H1 (cell line): ENCODE measurements at regions not wholly inside any gene's neighbourhood (a gene's known extent, or its start where the extent isn't known, plus 50 kb on each side); places are given as distances from the start of the nearest gene placed in this dataset.

Source experiments
- CTCF ChIA-PET: fragments of 300-600 bp; sonication (Branson Sonifier 250); formaldehyde crosslinking; loops from one replicate; lab custom pipeline; 2021; ENCODE audit not compliant: partially characterized antibody; lab: Charles Lee
- POLR2A ChIA-PET: fragments of 300-600 bp; sonication (Branson Sonifier 250); formaldehyde crosslinking; loops from one replicate; lab custom pipeline; 2021; ENCODE audit warnings: inconsistent platforms; ENCODE audit not compliant: partially characterized antibody; lab: Charles Lee
- DNase-seq, 2 experiments: peaks; one replicate each; pipeline versions ENCODE4 v3.0.0 to v3.0.0-alpha.2; 2010 to 2022; ENCODE audit warnings: low spot score in 2 of 2, low read depth in 1 of 2, mixed read lengths in 1 of 2
- FAIRE-seq: peaks from 2 replicates; lab custom pipeline; 2011; peaks lifted over from hg19 to GRCh38; lab: Jason Lieb, UNC
- H2AFZ ChIP-seq: 2 replicates; pipeline ENCODE4 v1.8.1; 2012; ENCODE audit warnings: low read length, inconsistent platforms
- H2AK5ac ChIP-seq: 2 replicates; pipeline ENCODE4 v1.6.1; 2013; ENCODE audit warnings: low read depth, low read length
- H2BK120ac ChIP-seq: replicated peaks from 2 replicates; pipeline ENCODE3; 2013; ENCODE audit warnings: low read depth, low read length, inconsistent platforms
- H2BK12ac ChIP-seq: 2 replicates; pipeline ENCODE4 v1.6.1; 2013; ENCODE audit warnings: low read depth, low read length
- H2BK15ac ChIP-seq: 2 replicates; pipeline ENCODE4 v1.6.1; 2013; ENCODE audit warnings: low read length
- H2BK20ac ChIP-seq: 2 replicates; pipeline ENCODE4 v1.6.1; 2013; ENCODE audit warnings: low read length
- H2BK5ac ChIP-seq: 2 replicates; pipeline ENCODE4 v1.6.1; 2013; ENCODE audit warnings: low read depth, low read length
- H3K14ac ChIP-seq: 2 replicates; pipeline ENCODE4 v1.6.1; 2013; ENCODE audit warnings: inconsistent platforms; ENCODE audit not compliant: insufficient read length
- H3K18ac ChIP-seq: 2 replicates; pipeline ENCODE4 v1.6.1; 2013; ENCODE audit warnings: low read length; ENCODE audit errors: extremely low read depth
- H3K23ac ChIP-seq: 2 replicates; pipeline ENCODE4 v1.6.1; 2013; ENCODE audit warnings: inconsistent platforms; ENCODE audit not compliant: insufficient read length
- H3K23me2 ChIP-seq: 2 replicates; pipeline ENCODE4 v1.6.1; 2013; ENCODE audit warnings: low read depth, low read length
- H3K27ac ChIP-seq: 2 replicates; pipeline ENCODE4 v1.6.1; 2011; ENCODE audit warnings: low read depth, low read length, inconsistent platforms
- H3K27me3 ChIP-seq, 4 experiments: replicated peaks in 1 of 4; 1 replicate in 1 of 4; 2 replicates in 3 of 4; pipeline versions ENCODE4 v1.6.1 to v1.8.1; 2011 to 2013; ENCODE audit warnings: low read length in 3 of 4, mild to moderate bottlenecking in 3 of 4, inconsistent platforms in 2 of 4, mixed read lengths in 2 of 4, moderate library complexity in 1 of 4; ENCODE audit not compliant: control insufficient read depth in 3 of 4, insufficient read depth in 3 of 4; ENCODE audit errors: extremely low read depth in 1 of 4
- H3K36me3 ChIP-seq, 4 experiments: 2 replicates each; pipeline versions ENCODE4 v1.6.1 to v1.8.1; 2011 to 2013; ENCODE audit warnings: mild to moderate bottlenecking in 4 of 4, low read length in 3 of 4, moderate library complexity in 2 of 4, control low read depth in 1 of 4, inconsistent platforms in 1 of 4; ENCODE audit not compliant: insufficient read depth in 4 of 4, control insufficient read depth in 2 of 4
- H3K4ac ChIP-seq: replicated peaks from 2 replicates; pipeline ENCODE3; 2013; ENCODE audit warnings: low read length, low read depth, mixed read lengths, inconsistent platforms; ENCODE audit not compliant: insufficient read length
- H3K4me1 ChIP-seq, 4 experiments: replicated peaks in 1 of 4; 1 replicate in 1 of 4; 2 replicates in 3 of 4; pipeline versions ENCODE4 v1.6.1 to v1.8.1; 2011 to 2013; ENCODE audit warnings: low read length in 3 of 4, inconsistent platforms in 2 of 4, mixed read lengths in 1 of 4; ENCODE audit not compliant: insufficient read depth in 4 of 4, control insufficient read depth in 3 of 4
- H3K4me2 ChIP-seq, 2 experiments: 2 replicates each; pipeline versions ENCODE4 v1.6.1 to v1.8.1; 2011 to 2013; ENCODE audit warnings: low read depth in 2 of 2, low read length in 2 of 2, control low read depth in 1 of 2, inconsistent platforms in 1 of 2, mild to moderate bottlenecking in 1 of 2; ENCODE audit not compliant: insufficient read depth in 1 of 2
- H3K4me3 ChIP-seq, 4 experiments: fragments of 200-600, 300-600 bp in 1 of 4; sonication (generic), shearing (Covaris generic), sonication (Bioruptor Twin) in 1 of 4; 2 replicates each; pipeline versions ENCODE4 v1.5.1 to v1.8.1; 2011 to 2016; ENCODE audit warnings: low read length in 4 of 4, low read depth in 3 of 4, control low read depth in 2 of 4, inconsistent platforms in 2 of 4, mild to moderate bottlenecking in 2 of 4, mixed read lengths in 1 of 4, moderate library complexity in 1 of 4; ENCODE audit not compliant: insufficient read depth in 2 of 4; ENCODE audit errors: extremely low read depth in 1 of 4
- H3K56ac ChIP-seq: replicated peaks from 2 replicates; pipeline ENCODE3; 2013; ENCODE audit warnings: low read depth, mild to moderate bottlenecking, mixed read lengths, low read length, inconsistent platforms; ENCODE audit not compliant: insufficient read length
- H3K79me1 ChIP-seq: 2 replicates; pipeline ENCODE4 v1.6.1; 2013; ENCODE audit warnings: low read depth, low read length, control low read depth
- H3K79me2 ChIP-seq, 2 experiments: 2 replicates each; pipeline versions ENCODE4 v1.6.1 to v1.8.1; 2012 to 2013; ENCODE audit warnings: low read length in 2 of 2, mild to moderate bottlenecking in 2 of 2, inconsistent platforms in 1 of 2; ENCODE audit not compliant: insufficient read depth in 2 of 2, control insufficient read depth in 1 of 2
- H3K9ac ChIP-seq, 4 experiments: replicated peaks in 1 of 4; 1 replicate in 1 of 4; 2 replicates in 3 of 4; pipeline versions ENCODE4 v1.6.1 to v1.8.1; 2011 to 2013; ENCODE audit warnings: low read depth in 3 of 4, low read length in 3 of 4, control low read depth in 2 of 4, mild to moderate bottlenecking in 2 of 4, moderate library complexity in 2 of 4, inconsistent platforms in 1 of 4; ENCODE audit errors: extremely low read depth in 1 of 4
- H3K9me3 ChIP-seq, 2 experiments: 2 replicates each; pipeline versions ENCODE4 v1.6.1 to v1.8.1; 2012 to 2013; ENCODE audit warnings: mild to moderate bottlenecking in 2 of 2, moderate library complexity in 2 of 2, control low read depth in 1 of 2, inconsistent platforms in 1 of 2, low read depth in 1 of 2, low read length in 1 of 2, mixed read lengths in 1 of 2; ENCODE audit not compliant: insufficient read depth in 2 of 2
- H4K20me1 ChIP-seq, 2 experiments: replicated peaks in 1 of 2; 2 replicates each; pipeline versions ENCODE3 to v1.8.1; 2011 to 2013; ENCODE audit warnings: inconsistent platforms in 2 of 2, low read length in 2 of 2, mild to moderate bottlenecking in 1 of 2; ENCODE audit not compliant: insufficient read depth in 2 of 2, control insufficient read depth in 1 of 2
- H4K5ac ChIP-seq: 2 replicates; pipeline ENCODE4 v1.6.1; 2013; ENCODE audit warnings: low read length, low read depth, mixed read lengths, inconsistent platforms; ENCODE audit not compliant: insufficient read length
- H4K8ac ChIP-seq: 2 replicates; pipeline ENCODE4 v1.8.0; 2013; ENCODE audit warnings: mild to moderate bottlenecking, moderate library complexity, low read length, inconsistent platforms; ENCODE audit not compliant: insufficient read depth; ENCODE audit errors: extremely low read depth
- H4K91ac ChIP-seq: replicated peaks from 2 replicates; pipeline ENCODE3; 2013; ENCODE audit warnings: low read length, mixed read lengths, inconsistent platforms; ENCODE audit not compliant: insufficient read length
- CBX8 ChIP-seq: fragments of 300-800, 300-1000 bp; sonication (generic); IDR thresholded peaks from 2 replicates; pipeline ENCODE4 v1.7.1; 2016; ENCODE audit warnings: low read depth, low read length, borderline replicate concordance
- MAFK ChIP-seq: IDR thresholded peaks from 2 replicates; pipeline ENCODE4 v1.6.1; 2012; ENCODE audit warnings: low read depth, mild to moderate bottlenecking, improper control_type of control experiment, low read length
- WGBS, 2 experiments: shearing (Covaris generic) in 1 of 2; methylation state at CpG; one replicate each; pipeline versions ENCODE4 v1.1.6 to v1.1.7; 2013 to 2015; ENCODE audit warnings: low lambda C conversion rate in 2 of 2, mixed read lengths in 2 of 2, inconsistent platforms in 1 of 2, low coverage in 1 of 2, missing lambda C conversion rate in 1 of 2; ENCODE audit not compliant: insufficient replicate concordance in 2 of 2, insufficient coverage in 1 of 2, insufficient read length in 1 of 2; ENCODE audit errors: extremely low coverage in 1 of 2, missing lambda C conversion rate in 1 of 2; 5-methylcytosine and 5-hydroxymethylcytosine counted together

DNA sequence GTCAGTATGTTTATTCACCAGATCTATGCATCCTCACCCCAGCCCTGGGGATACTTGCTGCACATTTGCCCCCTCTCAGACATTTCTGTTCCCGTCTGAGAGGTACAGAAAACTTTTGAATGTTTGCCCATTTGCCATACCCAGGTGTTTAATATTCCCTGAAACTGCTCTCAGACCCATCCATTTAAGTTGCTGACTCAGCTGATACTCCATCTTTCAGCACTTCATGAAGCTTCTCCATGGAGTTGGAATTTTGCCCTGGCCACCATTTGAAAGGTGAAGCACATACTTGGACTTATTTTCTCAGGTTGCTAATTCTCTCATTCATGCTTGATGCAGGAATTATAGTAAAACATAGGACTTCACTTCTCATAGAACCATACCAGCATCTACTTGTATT lies 203.9 kb upstream of the OR13F1 start:
- ChIA-PET CTCF (no interaction called here), POLR2A (no interaction called here)
- H2BK15ac ChIP-seq: no peak overlapping the region
- no peak overlapping the region for H2AFZ ChIP-seq
- peaks cover 0 to 3% (median 0%) of the 10 kb centered on the region in 4 experiments; a peak in 1 of 7 replicates for H3K4me1 ChIP-seq
- H3K27ac ChIP-seq: no peak overlapping the region
- no peak overlapping the region for H2BK12ac ChIP-seq
- H3K14ac ChIP-seq: no peak overlapping the region
- H4K91ac ChIP-seq: no peak overlapping the region
- no peaks in the 10 kb centered on the region for H3K36me3 ChIP-seq
- H3K23ac ChIP-seq: no peak overlapping the region
- H2BK120ac ChIP-seq: no peak overlapping the region
- H3K18ac ChIP-seq: no peak overlapping the region
- no peaks in the 10 kb centered on the region for H3K23me2 ChIP-seq
- H3K79me2 ChIP-seq: no peaks in the 10 kb centered on the region
- no peak overlapping the region for H3K4me2 ChIP-seq
- no peak overlapping the region for H3K4ac ChIP-seq
- H3K56ac ChIP-seq: no peak overlapping the region
- H2BK5ac ChIP-seq: no peak overlapping the region
- no peaks in the 10 kb centered on the region for H4K20me1 ChIP-seq
- H4K5ac ChIP-seq: no peak overlapping the region
- H2AK5ac ChIP-seq: no peak overlapping the region
- FAIRE-seq (no peak), DNase-seq (no peak)
- no peak overlapping the region for H3K4me3 ChIP-seq
- 100% methylated on average over 1 of the region's 1 CpG; no CpG with 5 or more reads in 1 of the 2 experiments for WGBS, 2 experiments
- H3K79me1 ChIP-seq: no peaks in the 10 kb centered on the region
- no peaks in the 10 kb centered on the region for H3K9me3 ChIP-seq
- H4K8ac ChIP-seq: no peak overlapping the region
- no peaks in the 10 kb centered on the region for H3K27me3 ChIP-seq
- H2BK20ac ChIP-seq: no peak overlapping the region
- H3K9ac ChIP-seq: no peak overlapping the region
- TF ChIP-seq MAFK (peak; percentile 48; the same call in 1 of the 2 replicates), CBX8 (no peak)
